CD4-positive, alpha-beta memory T cell (primary cell): ENCODE measurements at regions not wholly inside any gene's neighbourhood (a gene's known extent, or its start where the extent isn't known, plus 50 kb on each side); places are given as distances from the start of the nearest gene placed in this dataset.
"Not testable (repeated sequence)": the region's sequence is repeated elsewhere in the genome, so short reads cannot be mapped to it uniquely, and the experiment has no call there.

Experiments used
- CTCF ChIA-PET: fragments of 350-600 bp; sonication (Branson Sonifier 250); formaldehyde crosslinking; loops from one replicate; lab custom pipeline; 2021; ENCODE audit warnings: inconsistent platforms; ENCODE audit not compliant: partially characterized antibody; lab: Charles Lee
- POLR2A ChIA-PET: fragments of 350-600 bp; sonication (Branson Sonifier 250); formaldehyde crosslinking; loops from one replicate; lab custom pipeline; 2021; ENCODE audit not compliant: partially characterized antibody; lab: Charles Lee
- DNase-seq, 5 donors: peaks; one replicate each; pipeline versions ENCODE4 v3.0.0 to v3.0.0-alpha.2; 2020 to 2022; ENCODE audit warnings: mixed read lengths in 1 of 5
- H3K27ac ChIP-seq: one replicate; pipeline ENCODE4 v1.7.0; 2013; ENCODE audit warnings: low read depth, low read length
- H3K27me3 ChIP-seq: 2 replicates; pipeline ENCODE4 v1.7.0; 2013; ENCODE audit warnings: mild to moderate bottlenecking, low read length, moderate library complexity; ENCODE audit not compliant: insufficient read depth
- H3K36me3 ChIP-seq: 2 replicates; pipeline ENCODE4 v1.7.0; 2013; ENCODE audit warnings: mild to moderate bottlenecking, low read length, moderate library complexity; ENCODE audit not compliant: insufficient read depth
- H3K4me1 ChIP-seq: 2 replicates; pipeline ENCODE4 v1.7.0; 2013; ENCODE audit warnings: mild to moderate bottlenecking, low read length, moderate library complexity; ENCODE audit not compliant: insufficient read depth
- H3K4me3 ChIP-seq, 2 donors: one replicate each; pipeline ENCODE4 v1.7.0; 2013; ENCODE audit warnings: low read length in 2 of 2, mild to moderate bottlenecking in 1 of 2
- H3K9me3 ChIP-seq, 2 donors: one replicate each; pipeline ENCODE4 v1.7.0; 2013; ENCODE audit warnings: low read length in 2 of 2, control low read depth in 1 of 2; ENCODE audit not compliant: control insufficient read depth in 1 of 2
- H3K27ac Mint-ChIP-seq, 7 donors: one replicate each; pipeline ENCODE4 v1.8.0; 2020 to 2021; ENCODE audit warnings: mixed read lengths in 7 of 7, mild to moderate bottlenecking in 6 of 7, inconsistent platforms in 3 of 7, moderate library complexity in 3 of 7
- H3K27me3 Mint-ChIP-seq, 2 donors: one replicate each; pipeline ENCODE4 v1.8.0; 2020 to 2021; ENCODE audit warnings: mixed read lengths in 2 of 2
- H3K36me3 Mint-ChIP-seq, 2 donors: one replicate each; pipeline ENCODE4 v1.8.0; 2020 to 2021; ENCODE audit warnings: mixed read lengths in 2 of 2, inconsistent platforms in 1 of 2, mild to moderate bottlenecking in 1 of 2
- H3K4me1 Mint-ChIP-seq, 4 donors: one replicate each; pipeline ENCODE4 v1.8.0; 2020 to 2021; ENCODE audit warnings: mixed read lengths in 4 of 4, mild to moderate bottlenecking in 1 of 4
- H3K4me3 Mint-ChIP-seq, 8 donors: one replicate each; pipeline ENCODE4 v1.8.0; 2020 to 2021; ENCODE audit warnings: mixed read lengths in 8 of 8, mild to moderate bottlenecking in 7 of 8, moderate library complexity in 6 of 8, inconsistent platforms in 3 of 8
- H3K9me3 Mint-ChIP-seq, 8 donors: one replicate each; pipeline ENCODE4 v1.8.0; 2020 to 2021; ENCODE audit warnings: mixed read lengths in 8 of 8, mild to moderate bottlenecking in 5 of 8, inconsistent platforms in 3 of 8, moderate library complexity in 1 of 8
- intact Hi-C: fragments of 100-400 bp; cut with micrococcal nuclease; formaldehyde crosslinking; loops from one replicate; pipeline ENCODE4 v1.15.1; 2023

DNA sequence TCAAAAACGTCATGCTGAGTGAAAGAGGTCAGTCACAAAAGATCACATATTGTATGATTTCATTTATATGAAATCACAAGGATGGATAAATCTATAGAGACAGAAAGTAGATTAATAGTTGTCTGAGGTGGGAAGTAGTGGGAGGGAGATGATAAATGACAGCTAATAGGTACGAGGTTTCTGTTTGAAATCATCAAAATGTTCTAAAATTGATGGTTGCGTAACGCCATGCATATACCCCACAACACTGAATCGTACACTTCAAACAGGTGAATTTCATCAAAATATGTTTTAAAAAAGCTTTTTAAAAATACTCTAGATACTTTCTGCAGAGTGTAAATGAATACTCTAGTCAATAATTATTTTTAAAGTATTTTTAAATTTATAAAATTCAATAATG, 303.0 kb upstream of the STAC start:
- Histone ChIP-seq H3K27ac (no peak overlapping the region), H3K4me3 (no peak overlapping the region), H3K27me3 (no peaks in the 10 kb centered on the region), H3K9me3 (no peaks in the 10 kb centered on the region), H3K36me3 (no peaks in the 10 kb centered on the region), H3K4me1 (no peaks in the 10 kb centered on the region)
- Mint-ChIP-seq H3K36me3 (peaks cover 0 to 2% of the 10 kb centered on the region in 2 donors), H3K9me3 (peaks cover 0 to 23% (median 3%) of the 10 kb centered on the region in 8 donors), H3K27ac (no peak overlapping the region), H3K4me1 (no peaks in the 10 kb centered on the region), H3K27me3 (peaks cover 0 to 2% of the 10 kb centered on the region in 2 donors), H3K4me3 (no peak overlapping the region)
- POLR2A ChIA-PET = no interaction called here
- no peak for DNase-seq
- CTCF ChIA-PET = no interaction called here
- intact Hi-C loops = no loop called here

DNA sequence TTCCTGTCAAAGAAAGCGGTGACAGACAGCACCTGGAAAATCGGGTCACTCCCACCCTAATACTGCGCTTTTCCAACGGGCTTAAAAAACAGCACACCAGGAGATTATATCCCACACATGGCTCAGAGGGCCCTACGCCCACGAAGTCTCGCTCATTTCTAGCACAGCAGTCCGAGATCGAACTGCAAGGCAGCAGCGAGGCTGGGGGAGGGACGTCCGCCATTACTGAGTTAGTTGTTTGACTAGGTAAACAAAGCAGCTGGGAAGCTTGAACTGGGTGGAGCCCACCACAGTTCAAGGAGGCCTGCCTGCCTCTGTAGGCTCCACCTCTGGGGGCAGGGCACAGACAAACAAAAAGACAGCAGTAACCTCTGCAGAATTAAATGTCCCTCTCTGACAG, 297.3 kb upstream of the STAC start:
- H3K4me1 Mint-ChIP-seq, H3K4me3 Mint-ChIP-seq, H3K27me3 ChIP-seq, DNase-seq, H3K4me1 ChIP-seq, H3K36me3 ChIP-seq, H3K9me3 ChIP-seq, H3K27me3 Mint-ChIP-seq, H3K36me3 Mint-ChIP-seq, H3K4me3 ChIP-seq, POLR2A ChIA-PET, H3K27ac Mint-ChIP-seq, CTCF ChIA-PET, intact Hi-C loops, H3K27ac ChIP-seq: not testable (repeated sequence)
- H3K9me3 Mint-ChIP-seq = peaks cover 0 to 14% (median 6%) of the 10 kb centered on the region in 8 donors

DNA sequence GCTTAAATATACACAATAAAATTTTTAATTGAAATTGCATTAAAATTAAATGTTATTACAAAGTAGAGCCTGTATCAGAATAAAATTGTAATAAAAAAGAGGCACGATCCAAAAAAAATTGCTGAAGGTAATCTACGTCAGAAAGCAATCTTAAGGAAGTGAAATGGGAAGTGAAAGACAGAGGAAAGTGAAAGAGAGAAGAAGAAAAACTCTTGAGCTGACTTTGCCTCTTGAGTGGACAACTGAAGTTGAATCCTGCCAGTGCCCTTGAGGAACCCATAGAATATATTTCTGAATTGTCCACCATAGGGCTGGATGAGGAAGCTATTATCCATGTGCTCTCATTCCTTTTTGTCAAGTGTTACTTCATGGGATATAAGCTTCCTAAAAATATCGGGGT, 285.1 kb upstream of the STAC start:
- Mint-ChIP-seq H3K4me3 (no peak overlapping the region), H3K27ac (no peak overlapping the region), H3K36me3 (no peaks in the 10 kb centered on the region), H3K9me3 (peaks cover 0 to 6% (median 0%) of the 10 kb centered on the region in 8 donors), H3K4me1 (no peaks in the 10 kb centered on the region), H3K27me3 (no peaks in the 10 kb centered on the region)
- no peaks in the 10 kb centered on the region for H3K36me3 ChIP-seq
- H3K27me3 ChIP-seq = no peaks in the 10 kb centered on the region
- no peaks in the 10 kb centered on the region for H3K9me3 ChIP-seq
- H3K4me3 ChIP-seq = no peak overlapping the region
- DNase-seq = no peak
- no peak overlapping the region for H3K27ac ChIP-seq
- ChIA-PET CTCF (no interaction called here), POLR2A (no interaction called here)
- intact Hi-C loops = no loop called here
- H3K4me1 ChIP-seq = no peaks in the 10 kb centered on the region

DNA sequence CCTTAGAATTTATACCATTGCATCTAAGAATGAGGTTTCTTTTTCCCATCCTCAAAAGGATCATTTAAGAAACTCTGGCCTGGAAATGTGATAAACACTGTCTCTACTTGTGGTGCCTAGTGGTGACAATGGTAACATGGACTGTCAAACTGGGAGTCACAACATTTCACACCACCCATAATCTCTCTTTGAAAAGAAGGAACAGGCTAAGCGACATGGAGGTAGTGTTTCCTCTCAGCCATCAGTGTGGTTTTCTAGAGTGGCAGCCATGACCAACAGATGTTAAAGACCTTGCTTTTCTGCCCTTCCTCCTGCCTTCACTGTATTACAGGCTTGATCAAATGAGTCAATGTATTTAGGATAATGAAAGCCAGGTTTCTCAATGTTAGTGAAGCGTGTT, 283.1 kb upstream of the STAC start:
- POLR2A ChIA-PET = no interaction called here
- intact Hi-C loops = no loop called here
- CTCF ChIA-PET = no interaction called here
- Mint-ChIP-seq H3K4me1 (no peaks in the 10 kb centered on the region), H3K9me3 (peaks cover 0 to 6% (median 1%) of the 10 kb centered on the region in 8 donors), H3K36me3 (no peaks in the 10 kb centered on the region), H3K27ac (no peak overlapping the region), H3K27me3 (no peaks in the 10 kb centered on the region), H3K4me3 (no peak overlapping the region)
- Histone ChIP-seq H3K9me3 (no peaks in the 10 kb centered on the region), H3K4me1 (no peaks in the 10 kb centered on the region), H3K4me3 (no peak overlapping the region), H3K27ac (no peak overlapping the region), H3K36me3 (no peaks in the 10 kb centered on the region), H3K27me3 (no peaks in the 10 kb centered on the region)
- no peak for DNase-seq

GRCh38 chr3:36114353-36114752, 266.0 kb upstream of the STAC start:
- Mint-ChIP-seq H3K9me3 (peaks cover 0 to 5% (median 0%) of the 10 kb centered on the region in 8 donors), H3K36me3 (no peaks in the 10 kb centered on the region), H3K27ac (no peak overlapping the region), H3K27me3 (peaks cover 0 to 1% of the 10 kb centered on the region in 2 donors), H3K4me1 (no peaks in the 10 kb centered on the region), H3K4me3 (no peak overlapping the region)
- intact Hi-C loops = no loop called here
- POLR2A ChIA-PET = no interaction called here
- Histone ChIP-seq H3K27me3 (no peaks in the 10 kb centered on the region), H3K36me3 (no peaks in the 10 kb centered on the region), H3K27ac (no peak overlapping the region), H3K4me1 (no peaks in the 10 kb centered on the region), H3K9me3 (no peaks in the 10 kb centered on the region), H3K4me3 (no peak overlapping the region)
- no peak for DNase-seq
- CTCF ChIA-PET = no interaction called here

- ChIA-PET POLR2A (no interaction called here), CTCF (no interaction called here)
- DNase-seq = no peak
- Histone ChIP-seq H3K9me3 (no peaks in the 10 kb centered on the region), H3K36me3 (no peaks in the 10 kb centered on the region), H3K4me1 (no peaks in the 10 kb centered on the region), H3K27ac (no peak overlapping the region), H3K27me3 (no peaks in the 10 kb centered on the region), H3K4me3 (no peak overlapping the region)
- intact Hi-C loops = no loop called here
- Mint-ChIP-seq H3K4me3 (no peak overlapping the region), H3K36me3 (peaks cover 0 to 1% of the 10 kb centered on the region in 2 donors), H3K4me1 (no peaks in the 10 kb centered on the region), H3K9me3 (peaks cover 0 to 38% (median 9%) of the 10 kb centered on the region in 8 donors), H3K27me3 (no peaks in the 10 kb centered on the region), H3K27ac (no peak overlapping the region)
Observed at GRCh38 chr3:36124118-36124796, 256.0 kb upstream of the STAC start.

DNA sequence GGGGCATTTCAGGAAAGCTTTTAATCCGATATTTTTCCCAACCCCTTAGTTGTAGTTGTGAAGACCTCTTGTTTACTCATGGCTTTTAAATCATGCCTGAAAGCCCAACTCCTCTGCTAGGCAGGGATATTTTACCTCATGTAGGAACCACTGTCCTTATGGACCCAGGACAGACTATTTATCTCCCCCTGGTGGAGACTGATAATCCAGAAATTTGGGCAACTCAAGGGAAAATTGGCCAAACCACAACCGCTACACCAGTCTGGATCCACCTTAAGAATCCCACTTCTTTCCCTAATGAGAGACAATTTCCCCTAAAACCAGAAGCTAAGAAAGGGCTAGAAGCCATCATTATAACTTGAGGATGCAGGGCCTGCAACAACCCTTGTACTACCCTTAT, 248.1 kb upstream of the STAC start:
- no peaks in the 10 kb centered on the region for H3K36me3 Mint-ChIP-seq
- no peak overlapping the region for H3K4me3 Mint-ChIP-seq
- no peak overlapping the region for H3K4me3 ChIP-seq
- H3K27ac ChIP-seq = no peak overlapping the region
- no peaks in the 10 kb centered on the region for H3K4me1 Mint-ChIP-seq
- H3K9me3 Mint-ChIP-seq = peaks cover 0 to 15% (median 3%) of the 10 kb centered on the region in 8 donors
- no peaks in the 10 kb centered on the region for H3K36me3 ChIP-seq
- intact Hi-C loops = no loop called here
- no peaks in the 10 kb centered on the region for H3K9me3 ChIP-seq
- no peaks in the 10 kb centered on the region for H3K4me1 ChIP-seq
- POLR2A ChIA-PET = no interaction called here
- DNase-seq = no peak
- CTCF ChIA-PET = no interaction called here
- H3K27me3 ChIP-seq = no peaks in the 10 kb centered on the region
- H3K27me3 Mint-ChIP-seq = no peaks in the 10 kb centered on the region
- no peak overlapping the region for H3K27ac Mint-ChIP-seq
